ENCODE measurements at regions not wholly inside any gene's neighbourhood (a gene's known extent, or its start where the extent isn't known, plus 50 kb on each side); places are given as distances from the start of the nearest gene placed in this dataset.

DNA sequence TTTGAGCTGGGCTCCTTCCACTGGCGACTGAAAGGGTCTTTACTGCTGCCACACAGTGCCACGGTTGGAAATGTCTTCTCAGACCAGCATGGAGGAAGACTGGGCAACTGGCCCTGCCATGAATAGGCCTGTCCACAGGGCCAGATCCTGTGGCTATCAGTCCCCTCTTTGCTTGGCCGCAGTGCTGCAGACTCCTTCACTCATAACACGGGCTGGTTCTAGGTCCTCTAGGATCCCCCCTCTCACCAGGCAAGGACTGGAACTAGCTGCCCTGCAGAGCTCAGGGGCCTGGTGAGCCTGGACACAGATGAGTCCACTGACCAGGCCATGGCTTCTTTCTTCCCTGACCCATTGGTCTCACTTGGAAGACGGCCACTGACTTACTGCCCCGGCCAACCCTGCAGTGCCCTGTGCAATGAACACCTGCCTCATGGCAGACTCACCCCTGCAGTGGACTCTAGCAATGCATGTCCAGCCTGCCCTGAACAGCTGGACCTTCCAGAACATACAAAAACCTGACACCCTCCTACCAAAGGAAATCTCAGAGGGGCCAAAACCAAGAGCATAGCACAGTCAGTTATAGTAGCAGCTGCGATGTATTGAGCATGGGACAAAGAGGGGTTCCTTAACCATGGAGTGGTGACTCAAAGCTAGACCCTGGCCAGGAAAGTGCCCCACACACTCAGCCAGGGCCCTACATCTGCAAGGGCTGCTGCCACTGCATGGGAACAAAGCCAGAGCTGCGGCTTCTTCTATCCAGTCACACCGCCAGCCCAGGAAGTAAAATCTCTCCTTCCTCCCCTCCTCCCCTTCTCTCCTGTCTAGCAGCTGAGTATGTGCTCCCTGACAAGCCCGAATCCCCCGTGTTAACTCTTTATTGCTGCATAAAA lies 72.1 kb upstream of the ITGA11 start:
- peak; percentile 27 for DNase-seq (ENCODE audit: low read depth)
- no peak overlapping the region for H3K4me3 ChIP-seq (ENCODE audit: control insufficient read depth, low read depth, low read length)
- TF ChIP-seq CTCF (conservative IDR thresholded peaks at IDR 0.05; ENCODE audit: control insufficient read depth, insufficient read depth, low read depth, low read length): no peak

GRCh38 chr15:68504681-68505170 lies 72.8 kb upstream of the ITGA11 start:
- TF ChIP-seq CTCF (conservative IDR thresholded peaks at IDR 0.05; ENCODE audit: control insufficient read depth, insufficient read depth, low read depth, low read length): no peak
- no peak overlapping the region for H3K4me3 ChIP-seq (ENCODE audit: control insufficient read depth, low read depth, low read length)
- DNase-seq (ENCODE audit: low read depth): no peak

GRCh38 chr15:68506071-68506470 lies 72.7 kb upstream of the CORO2B start:
- no peak for TF ChIP-seq CTCF (conservative IDR thresholded peaks at IDR 0.05; ENCODE audit: control insufficient read depth, insufficient read depth, low read depth, low read length)
- no peak overlapping the region for H3K4me3 ChIP-seq (ENCODE audit: control insufficient read depth, low read depth, low read length)
- DNase-seq (ENCODE audit: low read depth): no peak

DNA sequence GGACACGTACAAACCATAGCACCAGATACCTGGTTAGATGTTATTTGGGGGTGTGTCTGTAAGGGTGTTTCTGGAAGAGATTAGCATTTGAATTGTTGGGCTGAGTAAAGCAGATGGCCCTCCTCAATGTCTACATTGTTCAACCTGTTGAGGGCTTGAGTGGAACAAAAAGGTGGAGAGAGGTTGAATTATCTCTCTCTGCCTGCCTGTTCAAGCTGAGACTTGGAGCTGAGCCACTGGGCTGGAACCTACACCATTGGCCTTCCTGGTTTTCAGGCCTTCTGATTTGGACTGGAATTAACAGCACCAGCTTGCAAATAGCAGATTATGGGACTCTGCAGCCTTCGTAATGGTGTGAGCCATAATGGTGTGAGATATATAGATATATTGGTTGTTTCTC lies 71.3 kb upstream of the CORO2B start:
- no peak for TF ChIP-seq CTCF (conservative IDR thresholded peaks at IDR 0.05; ENCODE audit: control insufficient read depth, insufficient read depth, low read depth, low read length)
- no peak overlapping the region for H3K4me3 ChIP-seq (ENCODE audit: control insufficient read depth, low read depth, low read length)
- DNase-seq (ENCODE audit: low read depth): no peak

GRCh38 chr15:68508485-68509189 lies 70.2 kb upstream of the CORO2B start:
- no peak for TF ChIP-seq CTCF (conservative IDR thresholded peaks at IDR 0.05; ENCODE audit: control insufficient read depth, insufficient read depth, low read depth, low read length)
- H3K4me3 ChIP-seq (ENCODE audit: control insufficient read depth, low read depth, low read length): no peak overlapping the region
- DNase-seq (ENCODE audit: low read depth): no peak

DNA sequence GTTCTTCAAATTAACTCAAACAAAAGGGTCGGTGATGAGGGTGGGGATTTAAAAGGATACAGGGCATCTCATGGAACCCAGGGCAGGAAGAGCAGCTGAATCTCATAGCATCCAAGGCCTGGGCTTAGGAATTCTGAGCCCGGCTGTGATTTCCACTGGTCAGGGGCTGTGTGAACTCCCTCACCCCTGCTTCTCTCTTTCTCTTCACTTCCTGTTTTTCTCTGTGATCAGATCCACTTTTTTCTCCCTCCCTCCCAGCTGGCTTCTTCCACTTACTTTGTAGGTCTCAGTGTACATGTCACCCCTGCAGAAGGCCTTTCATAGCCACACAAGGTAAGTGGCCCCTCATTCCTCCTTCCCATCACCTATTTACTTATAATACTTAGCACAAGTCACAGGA lies 68.2 kb upstream of the CORO2B start:
- no peak for DNase-seq (ENCODE audit: low read depth)
- H3K4me3 ChIP-seq (ENCODE audit: control insufficient read depth, low read depth, low read length): no peak overlapping the region
- TF ChIP-seq CTCF (conservative IDR thresholded peaks at IDR 0.05; ENCODE audit: control insufficient read depth, insufficient read depth, low read depth, low read length): no peak
